Activated CD4-positive, alpha-beta T cell treated with anti-CD3 and anti-CD28 coated beads for 36 hours (primary cell): ENCODE measurements at regions not wholly inside any gene's neighbourhood (a gene's known extent, or its start where the extent isn't known, plus 50 kb on each side); places are given as distances from the start of the nearest gene placed in this dataset.
"Not testable (repeated sequence)": the region's sequence is repeated elsewhere in the genome, so short reads cannot be mapped to it uniquely, and the experiment has no call there.

Experiments used
- ATAC-seq: fragments of 200-7000 bp; cut with Tn5 transposase; one replicate; pipeline ENCODE4 v1.10.0; 2021; ENCODE audit warnings: mild to moderate bottlenecking, moderate library complexity
- CTCF ChIA-PET: fragments of 350-600 bp; sonication (Branson Sonifier 250); formaldehyde crosslinking; loops from one replicate; lab custom pipeline; 2021; ENCODE audit warnings: antibody characterized with exemption; lab: Charles Lee
- POLR2A ChIA-PET: fragments of 350-600 bp; sonication (Branson Sonifier 250); formaldehyde crosslinking; loops from one replicate; lab custom pipeline; 2021; ENCODE audit warnings: antibody characterized with exemption, inconsistent platforms; lab: Charles Lee
- DNase-seq: peaks from one replicate; pipeline ENCODE4 v3.0.0-alpha.2; 2020
- H3K27ac Mint-ChIP-seq: one replicate; pipeline ENCODE4 v1.8.0; 2021; ENCODE audit warnings: mixed read lengths
- H3K27me3 Mint-ChIP-seq: one replicate; pipeline ENCODE4 v1.8.0; 2021; ENCODE audit warnings: mixed read lengths
- H3K36me3 Mint-ChIP-seq: one replicate; pipeline ENCODE4 v1.8.0; 2021; ENCODE audit warnings: low read depth, mixed read lengths
- H3K4me1 Mint-ChIP-seq: one replicate; pipeline ENCODE4 v1.8.0; 2021; ENCODE audit warnings: mixed read lengths
- H3K4me3 Mint-ChIP-seq: one replicate; pipeline ENCODE4 v1.8.0; 2021; ENCODE audit warnings: mild to moderate bottlenecking, moderate library complexity, mixed read lengths
- H3K9me3 Mint-ChIP-seq: one replicate; pipeline ENCODE4 v1.8.0; 2021; ENCODE audit warnings: low read depth, mixed read lengths
- intact Hi-C, 2 experiments: fragments of 100-400 bp; cut with DNase I in 1 of 2; cut with micrococcal nuclease in 1 of 2; formaldehyde crosslinking; loops; one replicate each; pipeline versions ENCODE4 v1.14.2 to v1.15.1; 2022 to 2024; cut with DNase I, micrococcal nuclease

DNA sequence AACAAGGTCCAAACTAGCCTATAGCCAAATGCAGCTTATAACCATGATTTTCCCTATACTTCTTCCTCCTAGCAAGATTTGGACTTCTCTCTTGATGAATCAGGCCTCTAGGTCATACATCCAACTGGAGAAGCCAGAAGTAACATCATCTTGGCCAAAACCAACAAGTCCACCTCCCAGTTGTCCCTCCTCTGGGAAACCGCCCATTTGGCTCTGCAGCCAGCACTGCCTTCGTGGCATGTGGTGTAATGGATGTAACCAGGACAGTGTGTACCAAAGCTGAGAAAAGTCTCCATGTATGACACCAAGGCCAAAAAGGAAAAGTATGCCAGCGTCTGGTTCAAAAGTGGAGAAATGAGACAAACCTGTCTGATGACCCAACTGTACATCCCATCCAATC lies 59.3 kb upstream of the VASH1 start:
- Mint-ChIP-seq H3K36me3 (no peaks in the 10 kb centered on the region), H3K27me3 (peaks cover 3% of the 10 kb centered on the region), H3K4me3 (no peak overlapping the region), H3K4me1 (no peaks in the 10 kb centered on the region), H3K9me3 (no peaks in the 10 kb centered on the region), H3K27ac (no peak overlapping the region)
- ChIA-PET CTCF (interaction anchor here (0.6 to 1.0 kb wide), 3 partner anchors 13 to 505 kb away, joined by 3 read pairs; no protein-coding TSS in a partner anchor), POLR2A (no interaction called here)
- intact Hi-C loops: no loop called here
- DNase-seq: no peak
- no peak for ATAC-seq

- peaks cover 3% of the 10 kb centered on the region for H3K27me3 Mint-ChIP-seq
- CTCF ChIA-PET: no interaction called here
- no peaks in the 10 kb centered on the region for H3K9me3 Mint-ChIP-seq
- intact Hi-C loops: no loop called here
- ATAC-seq (no peak), DNase-seq (no peak)
- POLR2A ChIA-PET: no interaction called here
- H3K36me3 Mint-ChIP-seq: no peaks in the 10 kb centered on the region
- no peak overlapping the region for H3K27ac Mint-ChIP-seq
- no peak overlapping the region for H3K4me3 Mint-ChIP-seq
- no peaks in the 10 kb centered on the region for H3K4me1 Mint-ChIP-seq
These were observed 56.1 kb upstream of the VASH1 start for GRCh38 chr14:76705214-76705613.

- H3K4me3 Mint-ChIP-seq, ATAC-seq, H3K36me3 Mint-ChIP-seq, H3K27me3 Mint-ChIP-seq, H3K4me1 Mint-ChIP-seq, DNase-seq, H3K9me3 Mint-ChIP-seq, POLR2A ChIA-PET, intact Hi-C loops, H3K27ac Mint-ChIP-seq: not testable (repeated sequence)
- CTCF ChIA-PET: interaction anchor here (0.6 to 2.5 kb wide), 9 partner anchors 9 to 189 kb away, joined by 3 to 6 read pairs (median 3); partner anchors contain the start of gene VASH1
These were observed 55.1 kb upstream of the VASH1 start for GRCh38 chr14:76706207-76706606.

GRCh38 chr14:76706811-76707210 lies 54.5 kb upstream of the VASH1 start:
- DNase-seq (no peak), ATAC-seq (no peak)
- POLR2A ChIA-PET: no interaction called here
- CTCF ChIA-PET: interaction anchor here (0.6 to 2.5 kb wide), 9 partner anchors 8 to 190 kb away, joined by 3 to 6 read pairs (median 3); partner anchors contain the start of gene VASH1
- Mint-ChIP-seq H3K9me3 (no peaks in the 10 kb centered on the region), H3K27ac (no peak overlapping the region), H3K4me3 (no peak overlapping the region), H3K36me3 (no peaks in the 10 kb centered on the region), H3K4me1 (no peaks in the 10 kb centered on the region), H3K27me3 (peaks cover 3% of the 10 kb centered on the region)
- intact Hi-C loops: no loop called here

DNA sequence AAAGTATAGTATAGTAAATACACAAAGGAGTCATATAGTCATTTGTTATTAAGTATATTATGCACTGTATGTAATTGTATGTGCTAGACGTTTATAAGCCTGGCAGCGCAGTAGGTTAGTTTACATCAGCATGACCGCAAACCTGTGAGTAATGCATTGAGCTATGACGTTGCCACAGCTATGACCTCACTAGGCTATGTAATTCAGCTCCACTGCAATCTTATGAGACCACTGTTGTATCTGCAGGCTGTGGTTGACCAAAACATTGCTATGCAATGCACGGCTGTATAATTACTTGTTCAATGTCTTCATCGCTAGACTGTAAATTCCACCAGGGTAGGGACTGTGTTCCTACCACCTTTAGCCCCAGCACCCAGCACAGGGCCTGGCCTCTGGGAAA lies 53.2 kb upstream of the VASH1 start:
- peaks cover 3% of the 10 kb centered on the region for H3K27me3 Mint-ChIP-seq
- no peaks in the 10 kb centered on the region for H3K36me3 Mint-ChIP-seq
- DNase-seq (no peak), ATAC-seq (no peak)
- no peak overlapping the region for H3K27ac Mint-ChIP-seq
- CTCF ChIA-PET: interaction anchor here (0.7 to 3.9 kb wide), 5 partner anchors 60 to 150 kb away, joined by 4 to 88 read pairs (median 4); no protein-coding TSS in a partner anchor
- no peaks in the 10 kb centered on the region for H3K9me3 Mint-ChIP-seq
- H3K4me3 Mint-ChIP-seq: no peak overlapping the region
- intact Hi-C loops: no loop called here
- no peaks in the 10 kb centered on the region for H3K4me1 Mint-ChIP-seq
- POLR2A ChIA-PET: no interaction called here

GRCh38 chr14:76708771-76709170 lies 52.5 kb upstream of the VASH1 start:
- Mint-ChIP-seq H3K4me3 (no peak overlapping the region), H3K27ac (no peak overlapping the region), H3K4me1 (no peaks in the 10 kb centered on the region), H3K9me3 (no peaks in the 10 kb centered on the region), H3K36me3 (no peaks in the 10 kb centered on the region), H3K27me3 (peaks cover 6% of the 10 kb centered on the region)
- intact Hi-C loops: no loop called here
- no peak for DNase-seq
- ChIA-PET CTCF (interaction anchor here (1.1 to 3.9 kb wide), 7 partner anchors 21 to 363 kb away, joined by 3 to 88 read pairs (median 6); no protein-coding TSS in a partner anchor), POLR2A (no interaction called here)
- ATAC-seq: no peak

- H3K27me3 Mint-ChIP-seq: peaks cover 7% of the 10 kb centered on the region
- H3K4me3 Mint-ChIP-seq: no peak overlapping the region
- no peak overlapping the region for H3K27ac Mint-ChIP-seq
- CTCF ChIA-PET: interaction anchor here (0.6 to 4.0 kb wide), 33 partner anchors 9 to 1647 kb away, joined by 3 to 88 read pairs (median 5); partner anchors contain the start of genes ANGEL1 and CIPC
- DNase-seq (peak; percentile 51), ATAC-seq (peak; percentile 49)
- no peaks in the 10 kb centered on the region for H3K9me3 Mint-ChIP-seq
- POLR2A ChIA-PET: interaction anchor here (0.9 kb wide), 1 partner anchor 102 kb away, joined by 3 read pairs; no protein-coding TSS in a partner anchor
- no peaks in the 10 kb centered on the region for H3K36me3 Mint-ChIP-seq
- intact Hi-C loops: loop anchor here (1.0 to 5.0 kb wide), 7 partner anchors 50 to 384 kb away; partner anchors contain the start of genes ANGEL1 (in 1 of the 2) and VASH1 (in 1 of the 2)
- no peaks in the 10 kb centered on the region for H3K4me1 Mint-ChIP-seq
These were observed 50.9 kb upstream of the VASH1 start for GRCh38 chr14:76710056-76711010.
